Trophoblast cell (in vitro differentiated cells and primary cell): ENCODE measurements at regions not wholly inside any gene's neighbourhood (a gene's known extent, or its start where the extent isn't known, plus 50 kb on each side); places are given as distances from the start of the nearest gene placed in this dataset.

Source experiments
- DNase-seq, 2 donors: peaks; one replicate each; pipeline ENCODE4 v3.0.0-alpha.2; 2016
- H2AFZ ChIP-seq: 2 replicates; pipeline ENCODE4 v1.6.1; 2013; ENCODE audit warnings: low read length, moderate library complexity, mild to moderate bottlenecking; ENCODE audit not compliant: insufficient read depth, poor library complexity
- H2AK5ac ChIP-seq: 2 replicates; pipeline ENCODE4 v1.6.1; 2013; ENCODE audit warnings: mild to moderate bottlenecking, low read length
- H2BK120ac ChIP-seq: 2 replicates; pipeline ENCODE4 v1.6.1; 2013; ENCODE audit warnings: low read length, mild to moderate bottlenecking, moderate library complexity; ENCODE audit not compliant: insufficient read depth, poor library complexity
- H2BK12ac ChIP-seq: 2 replicates; pipeline ENCODE4 v1.6.1; 2013; ENCODE audit warnings: mild to moderate bottlenecking, low read length, moderate library complexity
- H2BK5ac ChIP-seq: 2 replicates; pipeline ENCODE4 v1.6.1; 2013; ENCODE audit warnings: low read length, low read depth, moderate library complexity, mild to moderate bottlenecking; ENCODE audit not compliant: poor library complexity
- H3K14ac ChIP-seq: 2 replicates; pipeline ENCODE4 v1.6.1; 2013; ENCODE audit warnings: mild to moderate bottlenecking, low read length
- H3K18ac ChIP-seq: 2 replicates; pipeline ENCODE4 v1.6.1; 2013; ENCODE audit warnings: mild to moderate bottlenecking, low read length
- H3K23ac ChIP-seq: 2 replicates; pipeline ENCODE4 v1.6.1; 2013; ENCODE audit warnings: low read length
- H3K27ac ChIP-seq: 2 replicates; pipeline ENCODE4 v1.5.1; 2013; ENCODE audit warnings: low read depth, mild to moderate bottlenecking, inconsistent platforms, low read length, moderate library complexity
- H3K27me3 ChIP-seq: 2 replicates; pipeline ENCODE4 v1.6.1; 2013; ENCODE audit warnings: inconsistent platforms, mild to moderate bottlenecking, low read length, moderate library complexity; ENCODE audit not compliant: insufficient read depth
- H3K36me3 ChIP-seq, 2 experiments: 1 replicate in 1 of 2; 2 replicates in 1 of 2; pipeline ENCODE4 v1.6.1; 2013; ENCODE audit warnings: low read length in 2 of 2, mild to moderate bottlenecking in 2 of 2, moderate library complexity in 1 of 2; ENCODE audit not compliant: insufficient read depth in 2 of 2, control insufficient read depth in 1 of 2
- H3K4ac ChIP-seq: 2 replicates; pipeline ENCODE4 v1.6.1; 2013; ENCODE audit warnings: low read depth, mild to moderate bottlenecking, low read length, moderate library complexity
- H3K4me1 ChIP-seq, 2 experiments: 1 replicate in 1 of 2; 2 replicates in 1 of 2; pipeline ENCODE4 v1.6.1; 2013; ENCODE audit warnings: low read length in 2 of 2, mild to moderate bottlenecking in 2 of 2, moderate library complexity in 1 of 2; ENCODE audit not compliant: insufficient read depth in 2 of 2, control insufficient read depth in 1 of 2
- H3K4me2 ChIP-seq: 2 replicates; pipeline ENCODE4 v1.6.1; 2013; ENCODE audit warnings: inconsistent platforms, mild to moderate bottlenecking, low read length, moderate library complexity
- H3K4me3 ChIP-seq: 2 replicates; pipeline ENCODE4 v1.5.1; 2013; ENCODE audit warnings: mild to moderate bottlenecking, low read depth, low read length, inconsistent platforms
- H3K79me1 ChIP-seq: one replicate; pipeline ENCODE4 v1.6.1; 2013; ENCODE audit warnings: low read length
- H3K79me2 ChIP-seq: 2 replicates; pipeline ENCODE4 v1.6.1; 2013; ENCODE audit warnings: low read length, mild to moderate bottlenecking; ENCODE audit not compliant: control insufficient read depth, insufficient read depth, poor library complexity
- H3K9ac ChIP-seq: 2 replicates; pipeline ENCODE4 v1.6.1; 2013; ENCODE audit warnings: mild to moderate bottlenecking, low read length
- H3K9me3 ChIP-seq: 2 replicates; pipeline ENCODE4 v1.6.1; 2013; ENCODE audit warnings: low read depth, mild to moderate bottlenecking, control low read depth, inconsistent platforms, low read length; ENCODE audit not compliant: insufficient read depth
- H4K12ac ChIP-seq: 2 replicates; pipeline ENCODE4 v1.6.1; 2013; ENCODE audit warnings: low read depth, mild to moderate bottlenecking, low read length, moderate library complexity
- H4K8ac ChIP-seq: 2 replicates; pipeline ENCODE4 v1.6.1; 2013; ENCODE audit warnings: low read depth, mild to moderate bottlenecking, low read length, moderate library complexity
- H4K91ac ChIP-seq: one replicate; pipeline ENCODE4 v1.6.1; 2013; ENCODE audit warnings: low read depth, mild to moderate bottlenecking, low read length, moderate library complexity
- WGBS: extraction: QIAGEN DNeasy Blood & Tissue Kit; methylation state at CpG from one replicate; pipeline ENCODE4 v1.1.7; 2013; ENCODE audit warnings: missing lambda C conversion rate; ENCODE audit not compliant: insufficient read length, insufficient coverage; ENCODE audit errors: extremely low coverage; 5-methylcytosine and 5-hydroxymethylcytosine counted together

- no peak overlapping the region for H4K12ac ChIP-seq
- H3K4me3 ChIP-seq: no peak overlapping the region
- no peak overlapping the region for H4K91ac ChIP-seq
- H3K9me3 ChIP-seq: no peaks in the 10 kb centered on the region
- H3K23ac ChIP-seq: no peak overlapping the region
- H2BK120ac ChIP-seq: no peak overlapping the region
- no peaks in the 10 kb centered on the region for H3K36me3 ChIP-seq
- H3K9ac ChIP-seq: no peak overlapping the region
- H2AFZ ChIP-seq: no peak overlapping the region
- no peaks in the 10 kb centered on the region for H3K4me1 ChIP-seq
- no peak overlapping the region for H3K4ac ChIP-seq
- no peak overlapping the region for H2BK5ac ChIP-seq
- no peaks in the 10 kb centered on the region for H3K79me2 ChIP-seq
- H3K79me1 ChIP-seq: no peaks in the 10 kb centered on the region
- DNase-seq: no peak
- no peak overlapping the region for H3K14ac ChIP-seq
- no peak overlapping the region for H3K27ac ChIP-seq
- H2BK12ac ChIP-seq: no peak overlapping the region
- H4K8ac ChIP-seq: no peak overlapping the region
- no peak overlapping the region for H3K18ac ChIP-seq
- no peak overlapping the region for H2AK5ac ChIP-seq
- no CpG with 5 or more reads among the region's 3 CpGs for WGBS
- H3K4me2 ChIP-seq: no peak overlapping the region
- no peaks in the 10 kb centered on the region for H3K27me3 ChIP-seq
These were observed 533.3 kb downstream of the NSUN3 start for GRCh38 chr3:94596141-94596540.

DNA sequence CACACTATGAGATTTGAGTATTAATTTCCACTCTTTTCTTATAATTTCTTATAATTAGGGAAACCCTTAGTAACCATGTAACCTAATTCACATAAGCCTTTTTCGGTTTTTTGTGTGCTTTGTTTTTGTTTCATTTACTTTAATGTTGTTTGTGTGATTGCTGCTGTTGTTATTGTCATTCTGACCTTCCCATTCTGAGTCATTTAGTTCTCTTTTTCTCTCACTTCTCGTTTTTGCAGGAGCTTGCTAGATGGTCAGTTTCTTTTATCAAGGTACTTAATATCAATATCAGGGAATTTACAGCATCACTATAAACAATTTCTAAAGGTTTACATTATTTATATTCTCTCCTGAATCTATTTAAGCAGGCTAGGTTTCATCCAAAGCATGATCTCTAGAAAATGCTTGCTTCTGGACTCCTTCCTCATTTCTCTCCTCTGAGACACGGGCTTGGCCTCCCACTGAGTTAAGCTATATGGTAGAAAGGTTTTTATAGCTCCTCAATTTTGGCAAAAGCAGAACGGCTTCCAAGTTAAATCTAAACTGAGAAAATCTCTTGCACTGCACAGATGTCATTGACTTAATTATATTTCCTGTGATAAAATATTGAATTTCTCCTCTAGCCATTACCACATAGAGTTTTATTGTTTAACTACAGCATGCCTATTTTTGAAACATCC is 534.2 kb downstream of the NSUN3 start:
- no peak overlapping the region for H2AFZ ChIP-seq
- no peaks in the 10 kb centered on the region for H3K4me1 ChIP-seq
- no peaks in the 10 kb centered on the region for H3K27me3 ChIP-seq
- no peak overlapping the region for H3K14ac ChIP-seq
- H3K18ac ChIP-seq: no peak overlapping the region
- no peaks in the 10 kb centered on the region for H3K79me2 ChIP-seq
- no peak overlapping the region for H3K4ac ChIP-seq
- H3K27ac ChIP-seq: no peak overlapping the region
- no peak overlapping the region for H4K8ac ChIP-seq
- no peak for DNase-seq
- no peak overlapping the region for H3K4me2 ChIP-seq
- H3K9ac ChIP-seq: no peak overlapping the region
- no peak overlapping the region for H2BK120ac ChIP-seq
- no peak overlapping the region for H4K12ac ChIP-seq
- no peaks in the 10 kb centered on the region for H3K36me3 ChIP-seq
- no peak overlapping the region for H2BK5ac ChIP-seq
- no peaks in the 10 kb centered on the region for H3K9me3 ChIP-seq
- WGBS: no CpG with 5 or more reads among the region's 4 CpGs
- no peak overlapping the region for H2AK5ac ChIP-seq
- no peak overlapping the region for H2BK12ac ChIP-seq
- no peak overlapping the region for H4K91ac ChIP-seq
- no peak overlapping the region for H3K23ac ChIP-seq
- no peak overlapping the region for H3K4me3 ChIP-seq
- no peaks in the 10 kb centered on the region for H3K79me1 ChIP-seq

- no peak overlapping the region for H3K4ac ChIP-seq
- H3K18ac ChIP-seq: no peak overlapping the region
- no peaks in the 10 kb centered on the region for H3K79me1 ChIP-seq
- no peak overlapping the region for H3K27ac ChIP-seq
- H2BK12ac ChIP-seq: no peak overlapping the region
- no peaks in the 10 kb centered on the region for H3K9me3 ChIP-seq
- no peaks in the 10 kb centered on the region for H3K36me3 ChIP-seq
- no peak overlapping the region for H4K91ac ChIP-seq
- DNase-seq: no peak
- no peak overlapping the region for H4K8ac ChIP-seq
- H2BK5ac ChIP-seq: no peak overlapping the region
- H3K4me1 ChIP-seq: no peaks in the 10 kb centered on the region
- H3K14ac ChIP-seq: no peak overlapping the region
- H2BK120ac ChIP-seq: no peak overlapping the region
- H3K23ac ChIP-seq: no peak overlapping the region
- no peak overlapping the region for H3K9ac ChIP-seq
- H2AFZ ChIP-seq: no peak overlapping the region
- no peak overlapping the region for H4K12ac ChIP-seq
- H3K4me2 ChIP-seq: no peak overlapping the region
- H2AK5ac ChIP-seq: no peak overlapping the region
- no CpG with 5 or more reads among the region's 2 CpGs for WGBS
- no peaks in the 10 kb centered on the region for H3K79me2 ChIP-seq
- no peak overlapping the region for H3K4me3 ChIP-seq
- no peaks in the 10 kb centered on the region for H3K27me3 ChIP-seq
These were observed 544.9 kb downstream of the NSUN3 start for GRCh38 chr3:94607778-94608177.

- no peak overlapping the region for H3K4me3 ChIP-seq
- no peak overlapping the region for H3K9ac ChIP-seq
- no peak overlapping the region for H4K12ac ChIP-seq
- no peak overlapping the region for H2BK12ac ChIP-seq
- no peak overlapping the region for H3K27ac ChIP-seq
- no peak overlapping the region for H2BK120ac ChIP-seq
- no CpG with 5 or more reads among the region's 3 CpGs for WGBS
- H3K4ac ChIP-seq: no peak overlapping the region
- H3K36me3 ChIP-seq: no peaks in the 10 kb centered on the region
- H3K79me1 ChIP-seq: no peaks in the 10 kb centered on the region
- H3K27me3 ChIP-seq: no peaks in the 10 kb centered on the region
- H4K91ac ChIP-seq: no peak overlapping the region
- H3K4me2 ChIP-seq: no peak overlapping the region
- DNase-seq: no peak
- H3K9me3 ChIP-seq: no peaks in the 10 kb centered on the region
- no peak overlapping the region for H2AK5ac ChIP-seq
- no peak overlapping the region for H4K8ac ChIP-seq
- H3K23ac ChIP-seq: no peak overlapping the region
- no peak overlapping the region for H2AFZ ChIP-seq
- H3K79me2 ChIP-seq: no peaks in the 10 kb centered on the region
- H2BK5ac ChIP-seq: no peak overlapping the region
- H3K14ac ChIP-seq: no peak overlapping the region
- no peak overlapping the region for H3K18ac ChIP-seq
- H3K4me1 ChIP-seq: no peaks in the 10 kb centered on the region
These were observed 547.0 kb downstream of the NSUN3 start for GRCh38 chr3:94609908-94610307.
